ENCODE measurements at regions not wholly inside any gene's neighbourhood (a gene's known extent, or its start where the extent isn't known, plus 50 kb on each side); places are given as distances from the start of the nearest gene placed in this dataset.

DNA sequence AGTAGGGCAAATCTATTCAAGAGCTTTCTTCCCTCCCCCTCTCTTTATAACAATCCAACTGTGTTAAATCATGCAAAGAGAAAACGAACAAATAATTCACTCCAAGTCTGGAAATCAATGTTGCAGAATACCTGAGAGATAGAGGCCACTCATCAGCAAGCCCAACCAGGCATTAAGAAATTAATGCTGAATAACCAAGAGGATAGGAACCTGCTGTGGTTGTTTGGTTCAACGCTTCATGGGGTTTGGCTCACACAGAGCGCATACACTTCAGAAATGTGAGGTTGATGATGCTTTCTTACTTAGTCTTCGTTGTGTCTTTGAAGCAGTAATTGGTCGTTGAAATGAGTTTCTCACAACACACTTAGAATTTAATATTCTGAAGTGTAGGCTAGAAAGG lies 1540.0 kb upstream of the PABPC4L start:
- no peak for TF ChIP-seq CTCF (IDR thresholded peaks at IDR 0.05)
- no peak for TF ChIP-seq POLR2AphosphoS5 (IDR thresholded peaks at IDR 0.05; ENCODE audit: low read depth, low read length)
- no peak for TF ChIP-seq TCF7L2 (IDR thresholded peaks at IDR 0.05; ENCODE audit: low read depth, low read length)

Measured in Panc1 (cell line).